ENCODE measurements at regions not wholly inside any gene's neighbourhood (a gene's known extent, or its start where the extent isn't known, plus 50 kb on each side); places are given as distances from the start of the nearest gene placed in this dataset.

GRCh38 chr15:39497759-39498565, 82.9 kb upstream of the THBS1 start:
- no peak for TF ChIP-seq HOXA7 (CRISPR knock-in tag; IDR thresholded peaks at IDR 0.05)
- no peak for TF ChIP-seq PBX3 (IDR thresholded peaks at IDR 0.05)
- no peak for TF ChIP-seq POLR2A (IDR thresholded peaks at IDR 0.05; ENCODE audit: low read length)
- TF ChIP-seq CEBPB (IDR thresholded peaks at IDR 0.05) = no peak
- TF ChIP-seq HDAC2 (IDR thresholded peaks at IDR 0.05) = no peak
- no peak for TF ChIP-seq CTCF (IDR thresholded peaks at IDR 0.05)
- no peak for TF ChIP-seq RCOR1 (IDR thresholded peaks at IDR 0.05; ENCODE audit: low read depth, low read length)
- TF ChIP-seq SREBF2 (IDR thresholded peaks at IDR 0.05) = no peak
- no peak for TF ChIP-seq RNF2 (IDR thresholded peaks at IDR 0.05; ENCODE audit: borderline replicate concordance, low read depth)
- TF ChIP-seq RAD21 (conservative IDR thresholded peaks at IDR 0.05 in 1 of 2, IDR thresholded peaks at IDR 0.05 in 1 of 2) = no peak
- TF ChIP-seq BHLHE40 (IDR thresholded peaks at IDR 0.05; ENCODE audit: low read depth, low read length) = no peak
- TF ChIP-seq CHD2 (IDR thresholded peaks at IDR 0.05; ENCODE audit: low read length, partially characterized antibody) = no peak

Data from A549 (cell line).